ENCODE measurements at regions not wholly inside any gene's neighbourhood (a gene's known extent, or its start where the extent isn't known, plus 50 kb on each side); places are given as distances from the start of the nearest gene placed in this dataset.

GRCh38 chr7:9842301-9842700 lies 1131.4 kb upstream of the PHF14 start:
- no peak for DNase-seq

- no peak for DNase-seq
These were observed 1126.8 kb upstream of the PHF14 start for GRCh38 chr7:9846902-9847301.

DNA sequence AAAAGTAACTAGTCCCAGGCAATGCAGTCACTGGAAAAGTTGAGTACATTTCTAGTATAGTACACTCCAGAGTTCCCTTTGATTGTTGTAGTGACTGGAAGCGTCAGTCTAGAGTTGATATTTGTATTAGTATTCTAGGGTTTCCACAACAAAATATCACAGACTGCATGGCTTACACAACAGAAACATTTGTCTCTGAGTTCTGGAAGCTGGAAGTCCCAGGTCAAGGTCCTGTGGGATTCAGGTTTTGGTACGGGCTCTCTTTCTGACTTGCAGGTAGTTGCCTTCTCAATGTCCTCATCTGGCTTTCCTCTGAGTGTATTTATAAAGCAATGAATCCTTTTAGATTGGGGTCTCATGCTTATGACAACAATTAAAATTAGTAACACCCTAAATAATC lies 1119.1 kb upstream of the PHF14 start:
- DNase-seq: no peak

DNA sequence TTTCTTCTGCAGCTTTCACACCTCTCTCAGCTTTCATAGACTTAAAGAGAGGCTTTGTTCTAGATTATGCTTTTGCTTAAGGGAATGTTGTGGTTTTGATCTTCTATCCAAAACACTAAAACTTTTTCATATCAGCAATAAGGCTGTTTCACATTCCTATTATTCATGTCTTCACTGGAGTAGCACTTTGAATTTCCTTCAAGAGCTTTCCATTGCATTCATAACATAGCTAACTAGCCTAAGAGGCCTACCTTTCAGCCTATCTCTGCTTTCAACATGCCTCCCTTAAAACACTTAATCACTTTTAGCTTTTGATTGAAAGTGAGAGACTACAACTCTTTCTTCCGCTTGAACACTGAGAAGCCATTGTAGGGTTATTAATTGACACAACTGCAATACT lies 1117.0 kb upstream of the PHF14 start:
- no peak for DNase-seq

- no peak for DNase-seq
These were observed 1110.1 kb upstream of the PHF14 start for GRCh38 chr7:9863545-9863944.

- no peak for DNase-seq
These were observed 1104.5 kb upstream of the PHF14 start for GRCh38 chr7:9869151-9869550.

DNA sequence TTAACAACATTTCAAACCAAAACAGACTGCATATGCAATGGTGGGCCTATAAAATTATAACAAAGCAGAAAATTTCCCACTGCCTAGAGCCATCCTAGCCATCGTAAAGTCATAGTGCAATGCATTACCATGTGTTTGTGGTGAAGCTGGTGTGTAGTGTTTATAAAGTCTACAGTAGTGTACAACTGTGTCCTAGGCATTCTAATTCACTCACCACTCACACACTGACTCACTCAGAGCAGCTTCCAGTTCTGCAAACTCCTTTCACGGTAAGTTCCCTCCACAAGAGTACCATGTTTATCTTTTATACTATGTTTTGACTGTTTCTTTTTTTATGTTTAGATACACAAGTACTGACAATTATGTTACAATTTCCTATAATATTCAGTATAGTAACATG lies 1104.1 kb upstream of the PHF14 start:
- no peak for DNase-seq

GRCh38 chr7:9870674-9871073 lies 1103.0 kb upstream of the PHF14 start:
- DNase-seq: no peak

- DNase-seq: no peak
These were observed 1099.5 kb upstream of the PHF14 start for GRCh38 chr7:9874182-9874581.

- DNase-seq: no peak
These were observed 1097.6 kb upstream of the PHF14 start for GRCh38 chr7:9876053-9876452.

GRCh38 chr7:9889554-9889953 lies 1084.1 kb upstream of the PHF14 start:
- no peak for DNase-seq

- DNase-seq: no peak
These were observed 1083.6 kb upstream of the PHF14 start for GRCh38 chr7:9890092-9890491.

GRCh38 chr7:9891056-9891455 lies 1082.6 kb upstream of the PHF14 start:
- no peak for DNase-seq

GRCh38 chr7:9900339-9900738 lies 1073.3 kb upstream of the PHF14 start:
- DNase-seq: no peak

DNA sequence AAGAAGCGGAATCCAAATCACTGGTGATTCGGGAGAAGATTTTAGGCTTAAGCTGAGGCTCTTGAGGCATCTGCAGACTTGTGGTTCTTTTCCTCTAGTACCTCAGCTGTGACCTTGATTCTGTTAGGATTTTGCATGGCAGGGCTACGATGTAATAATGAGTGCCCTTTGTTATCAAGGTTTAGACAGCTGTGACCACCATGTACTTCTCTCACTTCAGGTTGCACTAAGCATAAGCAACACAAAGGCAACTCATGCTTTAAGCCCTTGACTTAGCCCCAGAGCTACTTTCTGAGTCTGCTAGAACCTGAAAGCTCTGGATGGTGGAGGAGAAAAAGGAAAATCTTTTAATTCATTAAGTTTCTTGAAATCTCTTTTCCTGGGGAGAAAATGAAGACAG lies 1052.3 kb upstream of the PHF14 start:
- no peak for DNase-seq

DNA sequence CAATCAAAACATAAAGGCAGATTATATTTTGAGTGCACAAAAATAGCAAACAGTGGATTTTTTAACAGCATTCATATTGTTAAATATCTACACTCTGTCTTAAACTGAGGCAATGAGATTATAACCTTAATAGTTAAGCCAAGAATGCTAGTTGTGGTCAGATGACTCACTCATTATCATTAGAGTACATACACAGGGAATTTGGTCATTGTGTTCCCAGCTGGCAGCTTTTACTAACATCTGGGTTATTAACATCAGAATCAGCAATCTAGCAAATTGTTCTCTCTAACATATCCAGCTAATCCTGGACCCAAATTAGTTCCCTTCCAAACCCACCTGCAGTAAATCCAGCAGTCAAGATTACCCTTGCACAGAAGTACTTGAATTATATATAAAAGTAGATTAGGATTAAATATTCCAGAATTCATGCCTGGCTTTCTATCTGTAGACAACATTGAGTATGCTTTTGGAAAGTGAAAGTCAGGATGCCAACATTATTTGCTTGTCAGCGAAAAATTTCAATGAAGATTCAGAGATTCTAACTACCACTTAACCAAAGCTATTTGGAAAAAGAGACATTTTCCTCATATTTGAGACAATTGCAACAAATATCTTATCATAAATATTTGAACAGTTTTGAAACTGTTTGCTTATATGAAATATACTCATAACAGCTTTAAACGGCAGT lies 1035.6 kb upstream of the PHF14 start:
- peak in 1 of 56 donors; percentile 5 for DNase-seq

- no peak for DNase-seq
These were observed 1034.5 kb upstream of the PHF14 start for GRCh38 chr7:9939176-9939575.

DNA sequence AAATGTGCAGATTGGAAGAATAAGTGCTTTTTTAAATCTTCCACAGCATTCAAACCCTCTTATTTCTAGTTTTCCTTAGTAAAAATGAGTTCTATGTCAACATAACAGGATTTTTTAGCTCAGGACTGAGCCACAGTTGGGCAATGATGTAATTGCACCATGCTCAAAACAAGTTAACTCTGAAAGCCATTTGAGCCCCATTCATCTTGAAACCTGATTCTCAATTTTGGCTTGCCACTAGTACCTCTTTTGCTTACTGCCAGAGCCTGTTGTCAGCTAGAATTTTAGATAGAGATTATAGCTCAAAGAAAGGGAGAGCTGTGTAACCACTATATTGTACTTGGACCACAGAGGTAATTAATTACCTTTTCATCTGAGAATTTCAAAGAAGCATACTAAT lies 1028.5 kb upstream of the PHF14 start:
- no peak for DNase-seq

GRCh38 chr7:9945857-9946256 lies 1027.8 kb upstream of the PHF14 start:
- no peak for DNase-seq

- no peak for DNase-seq
These were observed 1018.5 kb upstream of the PHF14 start for GRCh38 chr7:9955138-9955537.

GRCh38 chr7:9958486-9958885 lies 1015.2 kb upstream of the PHF14 start:
- DNase-seq: no peak

DNA sequence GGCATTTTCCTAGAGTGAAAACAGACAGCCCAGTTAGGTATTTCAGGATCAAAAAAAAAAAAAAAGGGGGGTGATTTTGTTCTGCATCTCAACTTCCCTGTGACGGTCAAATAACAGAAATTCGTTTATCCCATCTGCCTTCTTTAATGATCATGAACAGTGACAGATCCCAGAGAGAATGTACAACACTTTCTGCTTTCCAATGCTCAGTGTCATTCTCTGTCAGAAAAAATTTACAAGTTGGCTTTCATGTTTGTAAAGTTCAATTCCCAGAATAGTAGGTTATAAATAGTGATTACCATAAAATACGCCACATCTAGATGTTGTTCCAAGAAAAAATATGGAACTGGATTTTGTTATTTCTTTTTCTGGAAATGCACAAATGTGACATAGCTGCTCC lies 1013.2 kb upstream of the PHF14 start:
- DNase-seq: no peak

- no peak for DNase-seq
These were observed 1012.3 kb upstream of the PHF14 start for GRCh38 chr7:9961161-9961922.

Measured in amygdala (tissue), 56 donors.